GM12873 (cell line): ENCODE measurements at regions not wholly inside any gene's neighbourhood (a gene's known extent, or its start where the extent isn't known, plus 50 kb on each side); places are given as distances from the start of the nearest gene placed in this dataset.

Experiments
- TF ChIP-seq, protein P1 (sequence below): IDR thresholded peaks from 2 replicates; pipeline ENCODE4 v1.5.1; 2012; ENCODE audit warnings: low read depth, mild to moderate bottlenecking, moderate library complexity, low read length, control low read depth; ENCODE audit not compliant: insufficient read depth; ENCODE audit errors: missing control alignments

DNA sequence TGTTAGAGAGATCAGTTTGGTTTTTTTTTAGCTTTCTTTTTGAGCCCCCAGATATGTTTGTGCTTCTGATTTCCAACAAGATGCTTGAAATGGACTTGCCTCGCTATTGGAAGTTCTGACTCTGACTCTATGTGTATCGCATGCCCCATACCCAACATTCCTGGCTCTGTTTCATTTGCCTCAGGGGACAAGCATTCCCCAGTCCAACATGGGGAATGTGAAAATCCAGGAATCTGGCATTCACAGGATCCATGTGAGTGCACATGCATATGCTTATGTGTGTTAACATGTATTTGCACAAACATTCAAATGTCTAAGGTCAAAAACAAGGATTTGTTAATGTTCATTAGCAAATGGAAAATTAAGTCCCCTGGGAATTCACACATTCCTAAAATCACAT is 233.9 kb downstream of the TLR4 start:
- TF ChIP-seq, protein P1, sequence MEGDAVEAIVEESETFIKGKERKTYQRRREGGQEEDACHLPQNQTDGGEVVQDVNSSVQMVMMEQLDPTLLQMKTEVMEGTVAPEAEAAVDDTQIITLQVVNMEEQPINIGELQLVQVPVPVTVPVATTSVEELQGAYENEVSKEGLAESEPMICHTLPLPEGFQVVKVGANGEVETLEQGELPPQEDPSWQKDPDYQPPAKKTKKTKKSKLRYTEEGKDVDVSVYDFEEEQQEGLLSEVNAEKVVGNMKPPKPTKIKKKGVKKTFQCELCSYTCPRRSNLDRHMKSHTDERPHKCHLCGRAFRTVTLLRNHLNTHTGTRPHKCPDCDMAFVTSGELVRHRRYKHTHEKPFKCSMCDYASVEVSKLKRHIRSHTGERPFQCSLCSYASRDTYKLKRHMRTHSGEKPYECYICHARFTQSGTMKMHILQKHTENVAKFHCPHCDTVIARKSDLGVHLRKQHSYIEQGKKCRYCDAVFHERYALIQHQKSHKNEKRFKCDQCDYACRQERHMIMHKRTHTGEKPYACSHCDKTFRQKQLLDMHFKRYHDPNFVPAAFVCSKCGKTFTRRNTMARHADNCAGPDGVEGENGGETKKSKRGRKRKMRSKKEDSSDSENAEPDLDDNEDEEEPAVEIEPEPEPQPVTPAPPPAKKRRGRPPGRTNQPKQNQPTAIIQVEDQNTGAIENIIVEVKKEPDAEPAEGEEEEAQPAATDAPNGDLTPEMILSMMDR: no peak

DNA sequence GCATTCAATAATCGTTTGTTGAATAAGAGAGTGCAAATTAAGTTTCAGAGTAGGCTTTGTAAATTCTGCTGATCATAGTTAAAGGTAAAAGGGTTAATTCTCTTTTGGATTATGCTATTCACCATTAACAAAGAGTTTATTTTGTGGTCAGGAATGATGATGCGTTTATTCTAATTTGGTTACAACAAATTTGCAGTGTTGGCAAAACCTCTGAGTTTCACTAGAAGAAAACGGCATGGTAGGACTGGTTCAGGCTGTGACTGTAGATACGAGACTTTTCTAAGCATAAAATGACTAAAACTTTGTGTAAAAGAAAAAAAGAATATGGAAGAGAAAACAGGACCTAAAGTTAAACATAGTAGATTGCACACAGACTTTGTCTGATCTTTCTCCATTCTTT is 234.7 kb downstream of the TLR4 start:
- TF ChIP-seq, protein P1: no peak

DNA sequence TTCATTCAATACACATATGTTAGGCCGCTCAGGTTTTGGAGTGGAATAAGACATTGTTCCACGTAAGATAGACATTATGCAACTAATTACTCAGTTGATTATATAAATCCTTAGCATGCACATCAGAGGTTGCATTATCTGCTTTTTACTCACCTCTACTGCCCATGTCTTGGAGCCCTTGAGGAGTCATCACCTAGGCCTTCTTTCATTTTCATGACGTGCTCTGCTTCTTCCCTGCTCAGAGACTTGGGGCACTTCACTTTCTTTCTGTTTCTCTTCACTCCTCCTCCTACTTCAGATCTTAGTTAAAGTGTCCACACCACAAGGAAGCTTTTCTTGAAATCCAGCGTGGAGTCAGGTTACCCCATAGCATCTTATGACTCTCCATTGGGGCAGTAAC is 241.1 kb downstream of the TLR4 start:
- TF ChIP-seq, protein P1: no peak

DNA sequence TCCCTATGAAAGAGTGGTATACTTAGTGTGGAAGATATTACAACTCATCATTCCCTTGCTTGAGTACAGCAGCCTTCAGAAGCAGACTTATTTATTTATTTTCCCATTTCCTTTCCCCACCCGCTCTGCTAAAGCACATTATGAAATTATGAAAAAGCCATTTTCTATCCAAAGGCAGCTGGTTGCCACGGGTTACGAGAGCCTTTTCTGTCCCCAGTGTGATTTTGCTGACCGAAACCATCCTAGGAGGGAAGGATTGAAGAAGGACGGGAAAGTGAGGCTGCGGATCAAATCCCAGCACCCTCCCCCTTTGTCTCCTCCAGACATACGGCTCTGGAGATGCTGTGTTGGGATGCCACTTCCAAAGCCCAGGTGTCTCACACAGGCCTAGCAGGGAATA is 246.9 kb downstream of the TLR4 start:
- TF ChIP-seq, protein P1: no peak

DNA sequence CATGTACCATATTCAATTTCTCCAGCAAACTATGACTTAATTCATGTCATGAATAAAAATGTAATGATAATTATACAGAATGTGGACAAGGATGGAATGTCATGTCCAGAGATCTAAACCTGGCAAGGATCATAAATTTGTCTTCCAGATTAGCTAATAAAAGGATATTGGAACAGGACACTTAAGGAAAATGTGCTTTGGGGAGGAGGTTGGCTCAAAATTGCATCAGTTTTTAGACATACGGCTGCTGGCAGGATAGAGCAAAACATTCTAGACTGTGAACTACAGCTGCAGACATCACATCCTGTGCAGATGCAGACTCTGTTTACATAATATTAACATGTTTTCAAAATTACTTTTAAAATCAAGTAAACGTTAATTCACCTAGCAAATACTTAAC is 248.4 kb downstream of the TLR4 start:
- TF ChIP-seq, protein P1: no peak

DNA sequence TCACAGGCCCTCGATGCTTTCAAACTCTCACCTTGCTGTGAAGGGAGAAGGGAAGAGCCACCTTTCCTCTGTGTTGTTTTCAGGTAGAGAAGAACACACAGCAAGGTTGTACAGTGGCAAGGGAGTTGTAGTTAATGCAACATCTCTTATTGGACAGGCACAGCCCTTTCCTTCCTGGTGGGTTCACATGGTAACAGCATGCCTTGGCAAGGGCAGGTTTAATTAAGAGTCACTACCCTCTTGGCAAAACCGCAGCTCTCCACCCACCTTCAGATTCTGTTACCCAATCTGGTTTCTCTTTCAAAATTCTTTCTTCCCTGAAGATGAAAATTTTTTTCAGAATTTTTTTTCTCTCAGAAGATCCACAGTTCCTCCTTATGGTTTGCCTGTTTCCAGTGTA is 253.1 kb downstream of the TLR4 start:
- TF ChIP-seq, protein P1: no peak

DNA sequence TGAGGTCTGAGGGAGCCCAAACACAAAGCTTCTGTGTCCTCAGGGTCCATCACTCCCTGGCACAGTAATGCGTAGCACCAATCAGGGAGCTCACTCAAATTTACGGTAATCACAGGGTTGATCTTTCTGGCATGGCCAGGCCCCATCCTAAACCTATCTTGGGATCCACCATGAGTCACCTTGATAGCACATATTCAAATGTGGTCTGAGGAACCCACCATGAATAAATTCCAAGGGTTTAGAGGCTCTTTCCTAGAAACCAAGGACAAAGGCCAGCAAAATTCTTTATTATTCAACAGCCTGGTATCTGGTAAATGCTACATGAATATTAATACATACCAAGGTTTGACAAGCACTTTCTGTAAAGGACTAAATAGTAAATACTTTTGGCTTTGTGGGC is 254.5 kb downstream of the TLR4 start:
- TF ChIP-seq, protein P1: no peak

DNA sequence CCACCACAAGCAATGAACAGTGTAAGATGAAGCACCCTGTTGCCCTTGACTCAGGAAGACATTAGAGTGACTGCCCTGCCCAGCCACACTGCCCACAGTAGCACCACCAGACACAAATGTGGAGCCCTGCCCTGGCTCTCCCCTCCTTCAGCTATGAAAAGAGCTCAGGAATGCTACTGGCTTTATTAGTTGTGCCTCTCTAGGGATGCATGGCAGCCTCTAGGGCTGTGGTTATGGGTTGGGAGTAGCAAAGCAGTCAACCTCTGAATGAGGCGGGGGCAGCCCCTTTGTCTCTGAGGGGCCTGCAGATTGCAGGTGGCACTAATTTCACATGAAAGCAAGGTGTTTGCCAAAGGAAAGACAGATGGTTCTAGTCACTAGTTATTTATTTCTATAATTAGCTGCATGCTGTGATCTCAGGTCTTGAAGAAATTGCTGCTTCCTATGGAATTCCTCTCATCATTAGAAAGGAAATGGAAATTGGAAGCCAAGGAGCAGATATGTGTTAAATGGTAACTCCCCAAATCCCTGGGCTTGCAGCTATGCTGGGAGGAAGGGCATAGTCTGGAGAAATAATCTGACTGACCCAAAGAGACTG is 259.4 kb downstream of the TLR4 start:
- TF ChIP-seq, protein P1: no peak
